ENCODE measurements at regions not wholly inside any gene's neighbourhood (a gene's known extent, or its start where the extent isn't known, plus 50 kb on each side); places are given as distances from the start of the nearest gene placed in this dataset.

- TF ChIP-seq ZNF670 (tag by site-specific recombination; IDR thresholded peaks at IDR 0.05; ENCODE audit: low read depth), result no peak
- TF ChIP-seq YY2 (tag by site-specific recombination; IDR thresholded peaks at IDR 0.05), result no peak
- no peak for TF ChIP-seq ZNF692 (tag by site-specific recombination; IDR thresholded peaks at IDR 0.05)
- no peak for TF ChIP-seq ZBTB20 (tag by site-specific recombination; IDR thresholded peaks at IDR 0.05)
Observed at GRCh38 chr20:60304931-60305330, 346.7 kb downstream of the CDH26 start (continued).

GRCh38 chr20:60306105-60306504 lies 347.9 kb downstream of the CDH26 start:
- no peaks in the 10 kb centered on the region for H3K36me3 ChIP-seq (ENCODE audit: control insufficient read depth in 2 of 2, insufficient read depth in 1 of 2, low read length in 2 of 2)
- ChIA-PET CTCF (no interaction called here), POLR2A (no interaction called here)
- no peak overlapping the region for H3K27ac ChIP-seq (ENCODE audit: extremely low read depth, low read depth, low read length)
- no peak overlapping the region for H3K4me3 ChIP-seq (ENCODE audit: low read depth, low read length)
- no peak for TF ChIP-seq ZNF501 (tag by site-specific recombination; IDR thresholded peaks at IDR 0.05)
- TF ChIP-seq ZNF280D (tag by site-specific recombination; IDR thresholded peaks at IDR 0.05), result no peak
- no peak for TF ChIP-seq SP3 (tag by site-specific recombination; IDR thresholded peaks at IDR 0.05)
- TF ChIP-seq, protein P1, sequence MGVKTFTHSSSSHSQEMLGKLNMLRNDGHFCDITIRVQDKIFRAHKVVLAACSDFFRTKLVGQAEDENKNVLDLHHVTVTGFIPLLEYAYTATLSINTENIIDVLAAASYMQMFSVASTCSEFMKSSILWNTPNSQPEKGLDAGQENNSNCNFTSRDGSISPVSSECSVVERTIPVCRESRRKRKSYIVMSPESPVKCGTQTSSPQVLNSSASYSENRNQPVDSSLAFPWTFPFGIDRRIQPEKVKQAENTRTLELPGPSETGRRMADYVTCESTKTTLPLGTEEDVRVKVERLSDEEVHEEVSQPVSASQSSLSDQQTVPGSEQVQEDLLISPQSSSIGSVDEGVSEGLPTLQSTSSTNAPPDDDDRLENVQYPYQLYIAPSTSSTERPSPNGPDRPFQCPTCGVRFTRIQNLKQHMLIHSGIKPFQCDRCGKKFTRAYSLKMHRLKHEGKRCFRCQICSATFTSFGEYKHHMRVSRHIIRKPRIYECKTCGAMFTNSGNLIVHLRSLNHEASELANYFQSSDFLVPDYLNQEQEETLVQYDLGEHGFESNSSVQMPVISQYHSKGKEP (tag by site-specific recombination; IDR thresholded peaks at IDR 0.05), result no peak
- TF ChIP-seq ZFP69B (tag by site-specific recombination; IDR thresholded peaks at IDR 0.05), result no peak
- H3K4me1 ChIP-seq (ENCODE audit: control insufficient read depth, insufficient read depth, low read length), result no peaks in the 10 kb centered on the region
- no peaks in the 10 kb centered on the region for H3K9me3 ChIP-seq (ENCODE audit: control insufficient read depth, insufficient read depth, low read depth, low read length)

DNA sequence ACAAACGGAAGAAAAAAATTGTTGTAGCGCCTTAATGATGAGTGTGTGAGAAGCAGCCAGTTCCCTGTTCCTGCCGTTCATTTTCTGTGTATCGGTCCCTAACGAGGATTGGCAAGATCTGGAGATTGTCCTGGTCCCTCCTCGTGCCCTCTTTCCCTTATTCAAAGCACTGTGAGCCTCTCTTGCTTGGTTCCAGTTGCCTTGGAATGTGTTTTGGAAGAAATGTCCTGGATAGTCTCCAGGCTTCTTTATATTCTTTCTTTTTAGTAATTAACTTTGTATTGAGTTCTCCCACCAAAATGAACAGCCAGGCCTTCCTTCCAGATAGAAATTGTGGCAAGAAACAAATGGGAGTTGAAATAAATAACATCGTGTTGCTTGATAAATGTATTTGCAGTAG lies 348.3 kb downstream of the CDH26 start:
- no peak overlapping the region for H3K4me3 ChIP-seq (ENCODE audit: low read depth, low read length)
- POLR2A ChIA-PET, result no interaction called here
- no peak overlapping the region for H3K27ac ChIP-seq (ENCODE audit: extremely low read depth, low read depth, low read length)
- CTCF ChIA-PET, result no interaction called here
- no peak for TF ChIP-seq ZNF610 (tag by site-specific recombination; IDR thresholded peaks at IDR 0.05; ENCODE audit: borderline replicate concordance)
- TF ChIP-seq, protein P2, sequence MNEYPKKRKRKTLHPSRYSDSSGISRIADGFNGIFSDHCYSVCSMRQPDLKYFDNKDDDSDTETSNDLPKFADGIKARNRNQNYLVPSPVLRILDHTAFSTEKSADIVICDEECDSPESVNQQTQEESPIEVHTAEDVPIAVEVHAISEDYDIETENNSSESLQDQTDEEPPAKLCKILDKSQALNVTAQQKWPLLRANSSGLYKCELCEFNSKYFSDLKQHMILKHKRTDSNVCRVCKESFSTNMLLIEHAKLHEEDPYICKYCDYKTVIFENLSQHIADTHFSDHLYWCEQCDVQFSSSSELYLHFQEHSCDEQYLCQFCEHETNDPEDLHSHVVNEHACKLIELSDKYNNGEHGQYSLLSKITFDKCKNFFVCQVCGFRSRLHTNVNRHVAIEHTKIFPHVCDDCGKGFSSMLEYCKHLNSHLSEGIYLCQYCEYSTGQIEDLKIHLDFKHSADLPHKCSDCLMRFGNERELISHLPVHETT (tag by site-specific recombination; IDR thresholded peaks at IDR 0.05), result no peak
- TF ChIP-seq ZNF549 (tag by site-specific recombination; IDR thresholded peaks at IDR 0.05), result no peak
- no peak for TF ChIP-seq ZNF175 (tag by site-specific recombination; IDR thresholded peaks at IDR 0.05)
- TF ChIP-seq ZNF560 (tag by site-specific recombination; IDR thresholded peaks at IDR 0.05; ENCODE audit: borderline replicate concordance), result no peak
- TF ChIP-seq OVOL3 (tag by site-specific recombination; IDR thresholded peaks at IDR 0.05), result no peak
- no peak for TF ChIP-seq ZNF548 (tag by site-specific recombination; IDR thresholded peaks at IDR 0.05)
- no peak for TF ChIP-seq ZNF140 (tag by site-specific recombination; IDR thresholded peaks at IDR 0.05)
- TF ChIP-seq ZNF48 (tag by site-specific recombination; IDR thresholded peaks at IDR 0.05), result no peak
- TF ChIP-seq, protein P3, sequence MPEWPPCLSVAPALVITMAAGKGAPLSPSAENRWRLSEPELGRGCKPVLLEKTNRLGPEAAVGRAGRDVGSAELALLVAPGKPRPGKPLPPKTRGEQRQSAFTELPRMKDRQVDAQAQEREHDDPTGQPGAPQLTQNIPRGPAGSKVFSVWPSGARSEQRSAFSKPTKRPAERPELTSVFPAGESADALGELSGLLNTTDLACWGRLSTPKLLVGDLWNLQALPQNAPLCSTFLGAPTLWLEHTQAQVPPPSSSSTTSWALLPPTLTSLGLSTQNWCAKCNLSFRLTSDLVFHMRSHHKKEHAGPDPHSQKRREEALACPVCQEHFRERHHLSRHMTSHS (tag by site-specific recombination; IDR thresholded peaks at IDR 0.05), result no peak
- TF ChIP-seq YY2 (tag by site-specific recombination; IDR thresholded peaks at IDR 0.05), result no peak
- TF ChIP-seq ZNF202 (tag by site-specific recombination; IDR thresholded peaks at IDR 0.05; ENCODE audit: borderline replicate concordance), result no peak
- TF ChIP-seq, protein P4, sequence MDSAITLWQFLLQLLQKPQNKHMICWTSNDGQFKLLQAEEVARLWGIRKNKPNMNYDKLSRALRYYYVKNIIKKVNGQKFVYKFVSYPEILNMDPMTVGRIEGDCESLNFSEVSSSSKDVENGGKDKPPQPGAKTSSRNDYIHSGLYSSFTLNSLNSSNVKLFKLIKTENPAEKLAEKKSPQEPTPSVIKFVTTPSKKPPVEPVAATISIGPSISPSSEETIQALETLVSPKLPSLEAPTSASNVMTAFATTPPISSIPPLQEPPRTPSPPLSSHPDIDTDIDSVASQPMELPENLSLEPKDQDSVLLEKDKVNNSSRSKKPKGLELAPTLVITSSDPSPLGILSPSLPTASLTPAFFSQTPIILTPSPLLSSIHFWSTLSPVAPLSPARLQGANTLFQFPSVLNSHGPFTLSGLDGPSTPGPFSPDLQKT (IDR thresholded peaks at IDR 0.05; ENCODE audit: borderline replicate concordance, low read depth, low read length), result no peak
- no peak for TF ChIP-seq ZFP41 (tag by site-specific recombination; IDR thresholded peaks at IDR 0.05; ENCODE audit: borderline replicate concordance)
- no peaks in the 10 kb centered on the region for H3K9me3 ChIP-seq (ENCODE audit: control insufficient read depth, insufficient read depth, low read depth, low read length)
- H3K36me3 ChIP-seq (ENCODE audit: control insufficient read depth in 2 of 2, insufficient read depth in 1 of 2, low read length in 2 of 2), result no peaks in the 10 kb centered on the region
- H3K4me1 ChIP-seq (ENCODE audit: control insufficient read depth, insufficient read depth, low read length), result no peaks in the 10 kb centered on the region

All from HEK293 (cell line).